Neuron (in vitro differentiated cells): ENCODE measurements at regions not wholly inside any gene's neighbourhood (a gene's known extent, or its start where the extent isn't known, plus 50 kb on each side); places are given as distances from the start of the nearest gene placed in this dataset.
"Not testable (repeated sequence)": the region's sequence is repeated elsewhere in the genome, so short reads cannot be mapped to it uniquely, and the experiment has no call there.

Experiments used
- H2AFZ ChIP-seq: one replicate; pipeline ENCODE4 v1.6.1; 2013; ENCODE audit warnings: low read depth, mild to moderate bottlenecking, inconsistent platforms, low read length, moderate library complexity
- H3K27me3 ChIP-seq: one replicate; pipeline ENCODE4 v1.6.1; 2013; ENCODE audit warnings: low read length; ENCODE audit not compliant: insufficient read depth
- H3K36me3 ChIP-seq: one replicate; pipeline ENCODE4 v1.6.1; 2013; ENCODE audit warnings: low read length; ENCODE audit not compliant: insufficient read depth
- H3K4me1 ChIP-seq: one replicate; pipeline ENCODE4 v1.6.1; 2013; ENCODE audit warnings: low read length; ENCODE audit not compliant: insufficient read depth
- H3K4me3 ChIP-seq: 2 replicates; pipeline ENCODE4 v1.5.1; 2013; ENCODE audit warnings: mild to moderate bottlenecking, low read length, moderate library complexity
- H3K9me3 ChIP-seq: one replicate; pipeline ENCODE4 v1.6.1; 2013; ENCODE audit warnings: low read length

DNA sequence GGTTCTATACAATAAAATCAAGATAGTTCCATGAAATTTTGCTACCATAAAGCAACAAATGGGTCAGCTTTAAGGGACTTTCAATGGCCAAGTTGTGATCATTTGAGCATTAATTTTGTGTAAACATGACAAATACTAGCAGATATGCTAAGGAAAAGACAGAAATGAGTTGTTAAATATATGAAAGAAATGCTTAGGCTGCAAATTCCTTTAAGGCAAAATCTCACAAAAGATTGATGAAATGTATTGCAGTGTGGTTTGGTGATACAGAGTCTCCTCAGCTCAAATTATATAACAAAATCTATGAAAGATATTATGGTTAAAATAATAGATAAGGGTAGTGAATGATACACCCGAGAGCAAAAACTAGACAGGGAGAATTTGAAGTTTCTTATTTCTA lies 377.2 kb downstream of the RAP2B start:
- no peaks in the 10 kb centered on the region for H3K27me3 ChIP-seq
- no peaks in the 10 kb centered on the region for H3K9me3 ChIP-seq
- H3K36me3 ChIP-seq, result no peaks in the 10 kb centered on the region
- no peaks in the 10 kb centered on the region for H3K4me1 ChIP-seq
- H2AFZ ChIP-seq, result no peak overlapping the region
- H3K4me3 ChIP-seq, result no peak overlapping the region

- Histone ChIP-seq H3K27me3 (no peaks in the 10 kb centered on the region), H2AFZ (no peak overlapping the region), H3K36me3 (no peaks in the 10 kb centered on the region), H3K9me3 (no peaks in the 10 kb centered on the region), H3K4me3 (no peak overlapping the region), H3K4me1 (peaks cover 5% of the 10 kb centered on the region)
These were observed 383.4 kb downstream of the RAP2B start for GRCh38 chr3:153545471-153545870.

- no peak overlapping the region for H2AFZ ChIP-seq
- peaks cover 5% of the 10 kb centered on the region for H3K4me1 ChIP-seq
- H3K27me3 ChIP-seq, result no peaks in the 10 kb centered on the region
- no peaks in the 10 kb centered on the region for H3K36me3 ChIP-seq
- H3K4me3 ChIP-seq, result no peak overlapping the region
- H3K9me3 ChIP-seq, result no peaks in the 10 kb centered on the region
These were observed 385.9 kb downstream of the RAP2B start for GRCh38 chr3:153547970-153548369.

- not testable (repeated sequence) for H3K4me3 ChIP-seq, H3K36me3 ChIP-seq, H2AFZ ChIP-seq, H3K4me1 ChIP-seq, H3K27me3 ChIP-seq, H3K9me3 ChIP-seq
These were observed 387.7 kb downstream of the RAP2B start for GRCh38 chr3:153549686-153550085.

GRCh38 chr3:153551536-153552285 lies 389.7 kb downstream of the RAP2B start:
- H3K4me3 ChIP-seq, result no peak overlapping the region
- H3K9me3 ChIP-seq, result no peaks in the 10 kb centered on the region
- H3K27me3 ChIP-seq, result no peaks in the 10 kb centered on the region
- no peak overlapping the region for H2AFZ ChIP-seq
- peaks cover 5% of the 10 kb centered on the region for H3K4me1 ChIP-seq
- no peaks in the 10 kb centered on the region for H3K36me3 ChIP-seq

GRCh38 chr3:153552887-153553604 lies 391.0 kb downstream of the RAP2B start:
- Histone ChIP-seq H3K27me3 (no peaks in the 10 kb centered on the region), H3K4me3 (no peak overlapping the region), H3K9me3 (no peaks in the 10 kb centered on the region), H3K4me1 (peaks cover under 1% of the 10 kb centered on the region), H2AFZ (no peak overlapping the region), H3K36me3 (no peaks in the 10 kb centered on the region)

DNA sequence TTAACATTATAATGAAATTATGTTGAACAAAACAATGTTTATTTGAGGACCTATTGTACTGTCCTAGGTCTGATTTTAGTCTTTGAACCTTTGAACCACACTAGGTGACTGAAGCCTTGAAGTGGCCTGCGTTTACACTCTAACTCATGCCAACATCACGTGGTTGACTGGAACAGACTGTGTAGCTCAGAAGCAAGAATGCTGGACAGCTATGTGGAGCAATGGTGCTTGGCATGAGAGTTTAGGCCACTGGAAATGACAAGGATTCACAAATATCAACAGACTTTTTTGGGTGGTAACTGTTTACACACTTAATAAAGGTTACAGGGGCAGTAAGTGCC lies 391.5 kb downstream of the RAP2B start:
- Histone ChIP-seq H3K4me1 (no peaks in the 10 kb centered on the region), H3K27me3 (no peaks in the 10 kb centered on the region), H3K9me3 (no peaks in the 10 kb centered on the region), H2AFZ (no peak overlapping the region), H3K36me3 (no peaks in the 10 kb centered on the region), H3K4me3 (no peak overlapping the region)

- Histone ChIP-seq H3K9me3 (no peaks in the 10 kb centered on the region), H2AFZ (no peak overlapping the region), H3K4me3 (no peak overlapping the region), H3K27me3 (no peaks in the 10 kb centered on the region), H3K36me3 (no peaks in the 10 kb centered on the region), H3K4me1 (no peaks in the 10 kb centered on the region)
These were observed 393.9 kb downstream of the RAP2B start for GRCh38 chr3:153555919-153556318.

DNA sequence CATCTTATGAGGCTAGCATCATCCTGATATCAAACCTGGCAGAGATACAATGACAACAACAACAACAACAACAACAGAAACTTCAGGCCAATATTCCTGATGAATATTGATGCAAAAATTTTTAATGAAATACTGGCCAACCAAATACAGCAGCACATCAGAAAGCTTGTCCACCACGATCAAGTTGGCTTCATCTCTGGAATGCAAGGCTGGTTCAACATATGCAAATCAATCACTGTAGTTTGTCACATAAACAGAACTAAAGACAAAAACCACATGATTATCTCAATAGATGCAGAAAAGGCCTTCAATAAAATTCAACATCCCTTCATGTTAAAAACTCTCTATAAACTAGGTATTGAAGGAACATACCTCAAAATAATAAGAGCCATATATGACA lies 397.3 kb downstream of the RAP2B start:
- not testable (repeated sequence) for H3K4me1 ChIP-seq, H3K27me3 ChIP-seq, H3K9me3 ChIP-seq, H2AFZ ChIP-seq, H3K4me3 ChIP-seq, H3K36me3 ChIP-seq

DNA sequence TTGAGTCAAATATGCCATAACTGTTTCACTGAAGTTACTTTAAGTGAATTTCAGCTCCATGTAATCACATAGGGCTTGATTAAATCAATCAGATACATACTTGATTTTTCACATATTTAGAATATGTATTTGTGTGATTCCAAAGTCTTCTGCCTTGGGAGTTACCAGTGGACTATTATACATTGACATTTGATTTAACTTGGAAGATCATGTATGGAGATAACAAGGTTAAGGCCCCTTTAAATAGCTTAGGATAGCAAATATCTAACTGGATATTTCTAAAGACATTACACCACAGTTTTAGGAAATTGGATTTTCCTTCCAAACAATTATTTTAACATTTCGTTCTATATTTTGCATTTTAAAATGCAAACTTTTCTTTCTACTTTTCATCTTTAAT lies 405.0 kb downstream of the RAP2B start:
- Histone ChIP-seq H3K4me3 (no peak overlapping the region), H3K27me3 (no peaks in the 10 kb centered on the region), H3K36me3 (no peaks in the 10 kb centered on the region), H3K4me1 (no peaks in the 10 kb centered on the region), H3K9me3 (no peaks in the 10 kb centered on the region), H2AFZ (no peak overlapping the region)

DNA sequence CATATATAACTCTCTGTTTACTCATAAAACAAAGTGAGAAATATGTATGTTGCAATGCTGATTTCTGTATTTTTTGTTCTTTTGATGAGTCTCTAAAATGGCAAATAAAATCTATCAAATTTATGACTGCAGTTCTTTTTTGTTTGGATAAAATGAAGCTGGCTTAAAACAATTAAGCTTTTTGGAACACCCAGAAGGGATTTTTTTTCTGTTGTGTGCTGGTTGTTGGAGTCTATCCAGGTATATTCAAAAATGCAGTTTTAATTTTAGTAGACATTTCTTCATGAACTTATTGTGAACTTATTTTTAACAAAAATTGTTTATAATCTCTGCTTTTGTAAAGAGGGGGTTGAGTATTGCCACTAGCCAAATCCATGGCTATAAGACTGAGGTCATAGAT lies 405.5 kb downstream of the RAP2B start:
- Histone ChIP-seq H2AFZ (no peak overlapping the region), H3K4me1 (peaks cover 1% of the 10 kb centered on the region), H3K4me3 (no peak overlapping the region), H3K27me3 (no peaks in the 10 kb centered on the region), H3K9me3 (no peaks in the 10 kb centered on the region), H3K36me3 (no peaks in the 10 kb centered on the region)

DNA sequence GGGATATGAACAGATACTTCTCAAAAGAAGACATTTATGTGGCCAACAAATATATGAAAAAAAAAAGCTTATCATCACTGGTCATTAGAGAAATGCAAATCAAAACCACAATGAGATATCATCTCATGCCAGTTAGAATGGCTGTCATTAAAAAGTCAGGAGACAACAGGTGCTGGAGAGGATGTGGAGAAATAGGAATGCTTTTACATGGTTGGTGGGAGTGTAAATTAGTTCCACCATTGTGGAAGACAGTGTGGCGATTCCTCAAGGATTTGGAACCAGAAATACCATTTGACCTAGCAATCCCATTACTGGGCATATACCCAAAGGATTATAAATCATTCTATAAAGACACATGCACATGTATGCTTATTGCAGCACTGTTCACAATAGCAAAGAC lies 408.5 kb downstream of the RAP2B start:
- not testable (repeated sequence) for H2AFZ ChIP-seq, H3K4me1 ChIP-seq, H3K4me3 ChIP-seq, H3K9me3 ChIP-seq, H3K36me3 ChIP-seq, H3K27me3 ChIP-seq

- Histone ChIP-seq H3K36me3 (no peaks in the 10 kb centered on the region), H2AFZ (no peak overlapping the region), H3K27me3 (no peaks in the 10 kb centered on the region), H3K4me3 (no peak overlapping the region), H3K4me1 (peaks cover 11% of the 10 kb centered on the region), H3K9me3 (no peaks in the 10 kb centered on the region)
These were observed 410.1 kb downstream of the RAP2B start for GRCh38 chr3:153572165-153572564.

- H3K9me3 ChIP-seq, result no peaks in the 10 kb centered on the region
- H3K36me3 ChIP-seq, result no peaks in the 10 kb centered on the region
- H3K4me3 ChIP-seq, result no peak overlapping the region
- H3K27me3 ChIP-seq, result no peaks in the 10 kb centered on the region
- no peak overlapping the region for H2AFZ ChIP-seq
- peaks cover 11% of the 10 kb centered on the region for H3K4me1 ChIP-seq
These were observed 410.6 kb downstream of the RAP2B start for GRCh38 chr3:153572654-153573053.
